SK-N-MC (cell line): ENCODE measurements at regions not wholly inside any gene's neighbourhood (a gene's known extent, or its start where the extent isn't known, plus 50 kb on each side); places are given as distances from the start of the nearest gene placed in this dataset.

Source experiments
- EZH2 ChIP-seq: fragments of 200-600 bp; sonication (generic); IDR thresholded peaks from one replicate; pipeline ENCODE4 v1.6.1; 2017; ENCODE audit warnings: antibody characterized with exemption
- POLR2AphosphoS5 ChIP-seq: IDR thresholded peaks from 2 replicates; pipeline ENCODE4 v1.6.1; 2012; ENCODE audit warnings: mild to moderate bottlenecking, low read depth, low read length, borderline replicate concordance

- TF ChIP-seq POLR2AphosphoS5, result no peak
- TF ChIP-seq EZH2, result no peak
Measured at GRCh38 chr16:59180083-59180476, 446.0 kb upstream of the GOT2 start.
